Smooth muscle cell (in vitro differentiated cells): ENCODE measurements at regions not wholly inside any gene's neighbourhood (a gene's known extent, or its start where the extent isn't known, plus 50 kb on each side); places are given as distances from the start of the nearest gene placed in this dataset.

ENCODE experiments used
- DNase-seq: peaks from one replicate; lab custom pipeline; 2025; ENCODE audit not compliant: unreplicated experiment; lab: John Stamatoyannopoulos, UW
- H2AFZ ChIP-seq: fragments of 200-600 bp; sonication (generic); 2 replicates; pipeline ENCODE4 v1.6.0; 2016; ENCODE audit warnings: antibody characterized with exemption, low read depth, mild to moderate bottlenecking
- H3F3A ChIP-seq: fragments of 200-600 bp; sonication (generic); 2 replicates; pipeline ENCODE4 v1.6.0; 2017; ENCODE audit warnings: antibody characterized with exemption, low read depth
- H3K27ac ChIP-seq: fragments of 200-600 bp; sonication (generic); 2 replicates; pipeline ENCODE4 v1.5.1; 2016; ENCODE audit warnings: low read depth, mild to moderate bottlenecking
- H3K27me3 ChIP-seq: fragments of 200-600 bp; sonication (generic); 2 replicates; pipeline ENCODE4 v1.6.1; 2016; ENCODE audit warnings: low read depth, mild to moderate bottlenecking
- H3K36me3 ChIP-seq: fragments of 200-600 bp; sonication (generic); 2 replicates; pipeline ENCODE4 v1.5.1; 2016; ENCODE audit warnings: low read depth
- H3K4me1 ChIP-seq: fragments of 200-600 bp; sonication (generic); 2 replicates; pipeline ENCODE4 v1.5.1; 2016; ENCODE audit warnings: low read depth
- H3K4me2 ChIP-seq: fragments of 200-600 bp; sonication (generic); 2 replicates; pipeline ENCODE4 v1.6.0; 2016; ENCODE audit warnings: mild to moderate bottlenecking
- H3K4me3 ChIP-seq: fragments of 200-600 bp; sonication (generic); 2 replicates; pipeline ENCODE4 v1.5.1; 2016; ENCODE audit warnings: mild to moderate bottlenecking
- H3K79me2 ChIP-seq: fragments of 200-600 bp; sonication (generic); 2 replicates; pipeline ENCODE4 v1.6.0; 2016; ENCODE audit warnings: low read depth, mild to moderate bottlenecking
- H3K9ac ChIP-seq: fragments of 200-600 bp; sonication (generic); 2 replicates; pipeline ENCODE4 v1.6.0; 2016; ENCODE audit warnings: low read depth
- H3K9me3 ChIP-seq: fragments of 200-600 bp; sonication (generic); replicated peaks from 2 replicates; pipeline ENCODE4 v1.5.1; 2016; ENCODE audit warnings: low read depth
- H4K20me1 ChIP-seq: fragments of 200-600 bp; sonication (generic); 2 replicates; pipeline ENCODE4 v1.6.0; 2016; ENCODE audit warnings: low read depth
- WGBS: methylation state at CpG from one replicate; pipeline ENCODE4 v1.1.7; 2016; ENCODE audit warnings: low lambda C conversion rate; 5-methylcytosine and 5-hydroxymethylcytosine counted together
- TF ChIP-seq, protein P1 (sequence below): fragments of 200-600 bp; sonication (generic); IDR thresholded peaks from 2 replicates; pipeline ENCODE4 v1.5.1; 2017; ENCODE audit warnings: borderline replicate concordance, mild to moderate bottlenecking, antibody characterized with exemption; ENCODE audit not compliant: insufficient read depth, poor library complexity, severe bottlenecking

GRCh38 chr6:66396145-66396544 is 689.1 kb upstream of the EYS start:
- no peak overlapping the region for H2AFZ ChIP-seq
- H3K36me3 ChIP-seq = no peaks in the 10 kb centered on the region
- H3K9ac ChIP-seq = no peak overlapping the region
- DNase-seq = no peak
- no peaks in the 10 kb centered on the region for H3K27me3 ChIP-seq
- no peaks in the 10 kb centered on the region for H4K20me1 ChIP-seq
- no peak overlapping the region for H3K27ac ChIP-seq
- 85% methylated on average over 6 of the region's 6 CpGs for WGBS
- TF ChIP-seq, protein P1, sequence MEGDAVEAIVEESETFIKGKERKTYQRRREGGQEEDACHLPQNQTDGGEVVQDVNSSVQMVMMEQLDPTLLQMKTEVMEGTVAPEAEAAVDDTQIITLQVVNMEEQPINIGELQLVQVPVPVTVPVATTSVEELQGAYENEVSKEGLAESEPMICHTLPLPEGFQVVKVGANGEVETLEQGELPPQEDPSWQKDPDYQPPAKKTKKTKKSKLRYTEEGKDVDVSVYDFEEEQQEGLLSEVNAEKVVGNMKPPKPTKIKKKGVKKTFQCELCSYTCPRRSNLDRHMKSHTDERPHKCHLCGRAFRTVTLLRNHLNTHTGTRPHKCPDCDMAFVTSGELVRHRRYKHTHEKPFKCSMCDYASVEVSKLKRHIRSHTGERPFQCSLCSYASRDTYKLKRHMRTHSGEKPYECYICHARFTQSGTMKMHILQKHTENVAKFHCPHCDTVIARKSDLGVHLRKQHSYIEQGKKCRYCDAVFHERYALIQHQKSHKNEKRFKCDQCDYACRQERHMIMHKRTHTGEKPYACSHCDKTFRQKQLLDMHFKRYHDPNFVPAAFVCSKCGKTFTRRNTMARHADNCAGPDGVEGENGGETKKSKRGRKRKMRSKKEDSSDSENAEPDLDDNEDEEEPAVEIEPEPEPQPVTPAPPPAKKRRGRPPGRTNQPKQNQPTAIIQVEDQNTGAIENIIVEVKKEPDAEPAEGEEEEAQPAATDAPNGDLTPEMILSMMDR = no peak
- H3K4me1 ChIP-seq = no peaks in the 10 kb centered on the region
- H3K4me3 ChIP-seq = no peak overlapping the region
- no peaks in the 10 kb centered on the region for H3K9me3 ChIP-seq
- H3F3A ChIP-seq = no peaks in the 10 kb centered on the region
- no peaks in the 10 kb centered on the region for H3K79me2 ChIP-seq
- no peak overlapping the region for H3K4me2 ChIP-seq

GRCh38 chr6:66390393-66390792 is 683.4 kb upstream of the EYS start:
- no peak overlapping the region for H3K4me3 ChIP-seq
- H3F3A ChIP-seq = no peaks in the 10 kb centered on the region
- no peaks in the 10 kb centered on the region for H4K20me1 ChIP-seq
- DNase-seq = no peak
- no peaks in the 10 kb centered on the region for H3K4me1 ChIP-seq
- no peaks in the 10 kb centered on the region for H3K9me3 ChIP-seq
- WGBS = 90% methylated on average over 2 of the region's 2 CpGs
- H3K79me2 ChIP-seq = no peaks in the 10 kb centered on the region
- H2AFZ ChIP-seq = no peak overlapping the region
- no peak overlapping the region for H3K9ac ChIP-seq
- no peaks in the 10 kb centered on the region for H3K36me3 ChIP-seq
- no peaks in the 10 kb centered on the region for H3K27me3 ChIP-seq
- no peak overlapping the region for H3K4me2 ChIP-seq
- TF ChIP-seq, protein P1 = no peak
- H3K27ac ChIP-seq = no peak overlapping the region

GRCh38 chr6:66376001-66376400 is 669.0 kb upstream of the EYS start:
- Histone ChIP-seq H3K4me3 (no peak overlapping the region), H2AFZ (no peak overlapping the region), H3K4me1 (no peaks in the 10 kb centered on the region), H3K27me3 (no peaks in the 10 kb centered on the region), H3K9ac (no peak overlapping the region), H3F3A (no peaks in the 10 kb centered on the region), H4K20me1 (no peaks in the 10 kb centered on the region), H3K79me2 (no peaks in the 10 kb centered on the region), H3K27ac (no peak overlapping the region), H3K9me3 (no peaks in the 10 kb centered on the region), H3K36me3 (no peaks in the 10 kb centered on the region), H3K4me2 (no peak overlapping the region)
- TF ChIP-seq, protein P1 = no peak
- no peak for DNase-seq
- WGBS = 83% methylated on average over 2 of the region's 2 CpGs

- no peak overlapping the region for H3K4me2 ChIP-seq
- H3K27me3 ChIP-seq = no peaks in the 10 kb centered on the region
- H2AFZ ChIP-seq = no peak overlapping the region
- no peak overlapping the region for H3K27ac ChIP-seq
- TF ChIP-seq, protein P1 = no peak
- H3K4me1 ChIP-seq = no peaks in the 10 kb centered on the region
- no peak overlapping the region for H3K9ac ChIP-seq
- H3K36me3 ChIP-seq = no peaks in the 10 kb centered on the region
- H3F3A ChIP-seq = no peaks in the 10 kb centered on the region
- H4K20me1 ChIP-seq = no peaks in the 10 kb centered on the region
- no peaks in the 10 kb centered on the region for H3K9me3 ChIP-seq
- no peak overlapping the region for H3K4me3 ChIP-seq
- H3K79me2 ChIP-seq = no peaks in the 10 kb centered on the region
- no peak for DNase-seq
Observed at GRCh38 chr6:66369407-66369806, 662.4 kb upstream of the EYS start.
